SK-N-SH (cell line): ENCODE measurements at regions not wholly inside any gene's neighbourhood (a gene's known extent, or its start where the extent isn't known, plus 50 kb on each side); places are given as distances from the start of the nearest gene placed in this dataset.

Experiments used
- CTCF ChIA-PET: fragments of 300-600, 350-600 bp; formaldehyde crosslinking; extraction: SDS; loops from one replicate; lab custom pipeline; 2021; lab: Yijun Ruan, JAX
- POLR2A ChIA-PET: fragments of 350-600 bp; sonication (Branson Sonifier 250); formaldehyde crosslinking; extraction: SDS; loops from one replicate; lab custom pipeline; 2020; ENCODE audit warnings: antibody characterized with exemption, inconsistent platforms; lab: Yijun Ruan, JAX
- DNase-seq: peaks from one replicate; pipeline ENCODE4 v3.0.0; 2012
- H2AFZ ChIP-seq: fragments of 200-600 bp; sonication (generic); 2 replicates; pipeline ENCODE4 v1.8.1; 2016; ENCODE audit warnings: antibody characterized with exemption, mild to moderate bottlenecking, low read depth
- H3F3A ChIP-seq: fragments of 200-600 bp; sonication (generic); replicated peaks from 2 replicates; pipeline ENCODE3; 2016; ENCODE audit warnings: antibody characterized with exemption, mild to moderate bottlenecking; ENCODE audit not compliant: insufficient read depth
- H3K27ac ChIP-seq, 2 experiments: fragments of 200-500 bp in 1 of 2; fragments of 200-600 bp in 1 of 2; sonication (Bioruptor generic) in 1 of 2; sonication (generic), shearing (Covaris generic) in 1 of 2; 2 replicates each; pipeline versions ENCODE4 v1.5.1 to v1.6.1; 2014 to 2016; ENCODE audit warnings: low read depth in 2 of 2, inconsistent platforms in 1 of 2, low read length in 1 of 2, mild to moderate bottlenecking in 1 of 2, mixed read lengths in 1 of 2
- H3K27me3 ChIP-seq: fragments of 200-600 bp; sonication (generic), shearing (Covaris generic); 2 replicates; pipeline ENCODE4 v1.6.1; 2016; ENCODE audit warnings: mixed run types; ENCODE audit not compliant: insufficient read depth
- H3K36me3 ChIP-seq, 2 experiments: fragments of 200-500 bp in 1 of 2; fragments of 200-600 bp in 1 of 2; sonication (Bioruptor generic) in 1 of 2; sonication (generic) in 1 of 2; replicated peaks in 1 of 2; 2 replicates each; pipeline versions ENCODE3 to v1.5.1; 2014 to 2016; ENCODE audit warnings: low read length in 1 of 2, mild to moderate bottlenecking in 1 of 2; ENCODE audit not compliant: insufficient read depth in 2 of 2, control insufficient read depth in 1 of 2
- H3K4me1 ChIP-seq, 2 experiments: fragments of 200-500 bp in 1 of 2; fragments of 200-600 bp in 1 of 2; sonication (Bioruptor generic) in 1 of 2; sonication (generic), shearing (Covaris generic) in 1 of 2; 2 replicates each; pipeline versions ENCODE4 v1.5.1 to v1.6.1; 2014 to 2016; ENCODE audit warnings: low read depth in 1 of 2, low read length in 1 of 2, mixed run types in 1 of 2; ENCODE audit not compliant: insufficient read depth in 2 of 2, control insufficient read depth in 1 of 2
- H3K4me2 ChIP-seq: fragments of 200-600 bp; sonication (generic), shearing (Covaris generic); 2 replicates; pipeline ENCODE4 v1.6.1; 2017; ENCODE audit warnings: mixed run types
- H3K4me3 ChIP-seq, 2 experiments: fragments of 200-500 bp in 1 of 2; fragments of 200-600 bp in 1 of 2; sonication (Bioruptor generic) in 1 of 2; sonication (generic), shearing (Covaris generic) in 1 of 2; 2 replicates each; pipeline versions ENCODE4 v1.5.1 to v1.8.1; 2014 to 2016; ENCODE audit warnings: low read depth in 2 of 2, inconsistent platforms in 1 of 2, low read length in 1 of 2, mild to moderate bottlenecking in 1 of 2, mixed read lengths in 1 of 2, moderate library complexity in 1 of 2
- H3K79me2 ChIP-seq: fragments of 200-600 bp; sonication (generic); 2 replicates; pipeline ENCODE4 v1.8.1; 2017; ENCODE audit warnings: mild to moderate bottlenecking; ENCODE audit not compliant: insufficient read depth
- H3K9ac ChIP-seq: fragments of 200-600 bp; sonication (generic); 2 replicates; pipeline ENCODE4 v1.6.1; 2017; ENCODE audit warnings: mixed run types
- H3K9me2 ChIP-seq: fragments of 200-600 bp; sonication (generic); 2 replicates; pipeline ENCODE4 v1.6.1; 2017; ENCODE audit warnings: mixed run types
- H3K9me3 ChIP-seq: fragments of 200-600 bp; sonication (generic); 2 replicates; pipeline ENCODE4 v1.6.1; 2017; ENCODE audit warnings: mixed run types, mild to moderate bottlenecking, moderate library complexity
- H4K20me1 ChIP-seq: fragments of 200-600 bp; sonication (generic); 2 replicates; pipeline ENCODE4 v1.6.1; 2017; ENCODE audit warnings: mild to moderate bottlenecking, mixed run types; ENCODE audit not compliant: insufficient read depth
- CHD2 ChIP-seq: fragments of 150-350 bp; IDR thresholded peaks from 2 replicates; pipeline ENCODE4 v1.6.1; 2018; ENCODE audit warnings: low read length; ENCODE audit not compliant: partially characterized antibody
- EP300 ChIP-seq, 2 experiments: IDR thresholded peaks; 2 replicates each; pipeline versions ENCODE4 v1.4.0 to v1.6.1; 2012; ENCODE audit warnings: borderline replicate concordance in 1 of 2, low read depth in 1 of 2, low read length in 1 of 2
- EZH2phosphoT487 ChIP-seq: fragments of 200-600 bp; sonication (generic); IDR thresholded peaks from 2 replicates; pipeline ENCODE4 v1.6.1; 2017; ENCODE audit warnings: low read depth, mixed run types, mild to moderate bottlenecking, antibody characterized with exemption, moderate library complexity, borderline replicate concordance
- FOSL2 ChIP-seq: IDR thresholded peaks from 2 replicates; pipeline ENCODE4 v1.4.0; 2012; ENCODE audit warnings: low read depth, mild to moderate bottlenecking, moderate library complexity, borderline replicate concordance
- FOXJ3 ChIP-seq: sonication (generic); formaldehyde crosslinking; IDR thresholded peaks from 2 replicates; pipeline ENCODE4 v1.5.1; 2020; ENCODE audit warnings: mild to moderate bottlenecking, missing genetic modification reagents
- JUND ChIP-seq: IDR thresholded peaks from 2 replicates; pipeline ENCODE4 v1.4.0; 2012
- NFIC ChIP-seq: IDR thresholded peaks from 2 replicates; pipeline ENCODE4 v1.4.0; 2012; ENCODE audit warnings: borderline replicate concordance
- PBX3 ChIP-seq: IDR thresholded peaks from 2 replicates; pipeline ENCODE4; 2012
- RAD21 ChIP-seq: IDR thresholded peaks from 2 replicates; pipeline ENCODE4 v1.6.1; 2012; ENCODE audit warnings: mild to moderate bottlenecking, low read length
- RCOR1 ChIP-seq: fragments of 150-350 bp; IDR thresholded peaks from 2 replicates; pipeline ENCODE4 v1.6.1; 2017; ENCODE audit warnings: antibody characterized with exemption, low read length
- SIN3A ChIP-seq: IDR thresholded peaks from 2 replicates; pipeline ENCODE4 v1.6.1; 2012; ENCODE audit warnings: low read depth, mild to moderate bottlenecking, low read length, moderate library complexity, borderline replicate concordance
- TCF12 ChIP-seq: IDR thresholded peaks from 2 replicates; pipeline ENCODE4 v1.4.0; 2012
- TEAD4 ChIP-seq: IDR thresholded peaks from 2 replicates; pipeline ENCODE4 v1.4.0; 2012; ENCODE audit warnings: mild to moderate bottlenecking, borderline replicate concordance; ENCODE audit not compliant: insufficient read depth
- YY1 ChIP-seq: IDR thresholded peaks from 2 replicates; pipeline ENCODE4 v1.4.0; 2012; ENCODE audit warnings: low read depth, mild to moderate bottlenecking
- WGBS: methylation state at CpG from one replicate; pipeline ENCODE4 v1.1.6; 2017; ENCODE audit warnings: low lambda C conversion rate; 5-methylcytosine and 5-hydroxymethylcytosine counted together
- TF ChIP-seq, protein P1 (sequence below): IDR thresholded peaks from 2 replicates; pipeline ENCODE4 v1.4.0; 2012; ENCODE audit warnings: low read depth, borderline replicate concordance

DNA sequence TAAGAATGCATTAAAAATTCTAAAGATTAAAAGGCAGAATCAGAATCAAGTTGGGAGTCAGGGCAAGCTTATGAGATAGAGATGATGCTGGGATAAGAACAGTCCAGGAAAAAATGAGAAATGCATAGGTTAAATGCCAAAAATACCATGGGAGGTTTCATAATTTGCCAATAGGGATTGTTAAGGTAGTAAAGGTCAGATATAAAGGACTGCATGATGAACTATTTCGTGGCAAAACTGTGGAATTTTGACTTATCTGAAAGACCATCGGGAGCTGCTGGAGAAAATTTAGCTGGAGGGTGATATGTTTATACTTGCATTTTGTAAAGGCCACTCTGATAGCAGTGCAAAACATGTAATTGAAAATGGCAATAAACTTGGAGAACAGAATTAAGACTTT is 1872.8 kb upstream of the ACO1 start:
- Histone ChIP-seq H3K36me3 (no peaks in the 10 kb centered on the region), H3K4me3 (no peak overlapping the region), H3F3A (peaks cover 9% of the 10 kb centered on the region), H3K4me1 (no peaks in the 10 kb centered on the region), H3K79me2 (no peaks in the 10 kb centered on the region), H3K4me2 (no peak overlapping the region), H3K27me3 (no peaks in the 10 kb centered on the region), H4K20me1 (no peaks in the 10 kb centered on the region), H3K9ac (no peak overlapping the region), H3K9me3 (no peaks in the 10 kb centered on the region), H3K9me2 (no peaks in the 10 kb centered on the region), H3K27ac (no peak overlapping the region), H2AFZ (peak overlapping the region; percentile 29; the same call in 1 of the 2 replicates)
- POLR2A ChIA-PET = no interaction called here
- WGBS = 56% methylated on average over 2 of the region's 2 CpGs
- TF ChIP-seq TCF12 (no peak), EZH2phosphoT487 (no peak)
- DNase-seq = no peak
- CTCF ChIA-PET = interaction anchor here (0.6 kb wide), 1 partner anchor 332 kb away, joined by 4 read pairs; no protein-coding TSS in a partner anchor

DNA sequence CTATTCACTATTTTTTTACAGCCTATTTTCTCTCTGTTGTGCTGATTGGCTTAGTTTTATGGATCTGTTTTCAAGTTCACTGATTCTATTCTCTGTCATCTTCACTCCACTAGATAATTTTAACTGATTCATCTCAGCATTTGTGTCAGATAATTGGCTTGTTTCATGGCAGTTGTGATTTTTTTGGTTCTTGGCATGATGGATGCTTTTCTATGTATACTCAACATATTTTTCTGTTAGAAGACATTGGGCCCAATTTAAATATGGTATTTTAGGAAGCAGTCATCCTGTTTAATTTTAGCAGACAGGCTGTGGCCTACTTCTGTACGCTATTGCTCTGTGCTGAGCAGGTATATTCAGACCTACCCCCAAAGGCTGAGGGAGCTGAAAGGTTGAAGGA is 1865.3 kb upstream of the ACO1 start:
- Histone ChIP-seq H4K20me1 (no peaks in the 10 kb centered on the region), H3K4me1 (no peaks in the 10 kb centered on the region; a peak in 1 of 4 replicates), H3K4me2 (no peak overlapping the region), H2AFZ (no peak overlapping the region), H3K9me2 (no peaks in the 10 kb centered on the region), H3F3A (no peaks in the 10 kb centered on the region), H3K36me3 (no peaks in the 10 kb centered on the region), H3K27me3 (no peaks in the 10 kb centered on the region), H3K9ac (no peak overlapping the region), H3K27ac (peak overlapping the region in 1 of 2 experiments; percentile 70; a peak in 2 of 4 replicates), H3K79me2 (no peaks in the 10 kb centered on the region), H3K9me3 (no peaks in the 10 kb centered on the region), H3K4me3 (no peak overlapping the region)
- ChIA-PET POLR2A (no interaction called here), CTCF (no interaction called here)
- no peak for DNase-seq
- 65% methylated on average over 1 of the region's 1 CpG for WGBS
- TF ChIP-seq EZH2phosphoT487 (no peak), NFIC (no peak), YY1 (no peak), FOSL2 (no peak), CHD2 (no peak), RCOR1 (no peak), RAD21 (no peak)
- TF ChIP-seq, protein P1, sequence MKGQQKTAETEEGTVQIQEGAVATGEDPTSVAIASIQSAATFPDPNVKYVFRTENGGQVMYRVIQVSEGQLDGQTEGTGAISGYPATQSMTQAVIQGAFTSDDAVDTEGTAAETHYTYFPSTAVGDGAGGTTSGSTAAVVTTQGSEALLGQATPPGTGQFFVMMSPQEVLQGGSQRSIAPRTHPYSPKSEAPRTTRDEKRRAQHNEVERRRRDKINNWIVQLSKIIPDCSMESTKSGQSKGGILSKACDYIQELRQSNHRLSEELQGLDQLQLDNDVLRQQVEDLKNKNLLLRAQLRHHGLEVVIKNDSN = no peak

GRCh38 chr9:30519756-30520155 is 1864.7 kb upstream of the ACO1 start:
- Histone ChIP-seq H3K4me3 (no peak overlapping the region), H3K4me2 (no peak overlapping the region), H3F3A (no peaks in the 10 kb centered on the region), H3K9ac (no peak overlapping the region), H3K9me3 (no peaks in the 10 kb centered on the region), H2AFZ (peak overlapping the region; percentile 87; the same call in 1 of the 2 replicates), H3K36me3 (no peaks in the 10 kb centered on the region), H3K79me2 (no peaks in the 10 kb centered on the region), H4K20me1 (no peaks in the 10 kb centered on the region), H3K9me2 (no peaks in the 10 kb centered on the region), H3K4me1 (no peaks in the 10 kb centered on the region; a peak in 1 of 4 replicates), H3K27ac (peak overlapping the region in 1 of 2 experiments; percentile 70; a peak in 2 of 4 replicates), H3K27me3 (no peaks in the 10 kb centered on the region)
- no peak for DNase-seq
- 0% methylated on average over 2 of the region's 2 CpGs for WGBS
- ChIA-PET CTCF (no interaction called here), POLR2A (no interaction called here)
- TF ChIP-seq FOXJ3 (no peak), YY1 (no peak), EP300 (IDR thresholded peaks at IDR 0.05; ENCODE audit: borderline replicate concordance in 1 of 2, low read depth in 1 of 2, low read length in 1 of 2) (peak in 1 of 2 experiments; percentile 46; a peak in 1 of 4 replicates), SIN3A (no peak), JUND (0 out of 2 replicates have a peak, but pooled peaks have one; percentile 44), TCF12 (peak; percentile 36; the same call in 1 of the 2 replicates), TEAD4 (0 out of 2 replicates have a peak, but pooled peaks have one; percentile 29), PBX3 (peak; percentile 50), FOSL2 (peak; percentile 50), CHD2 (no peak)
